ENCODE measurements at regions not wholly inside any gene's neighbourhood (a gene's known extent, or its start where the extent isn't known, plus 50 kb on each side); places are given as distances from the start of the nearest gene placed in this dataset.

DNA sequence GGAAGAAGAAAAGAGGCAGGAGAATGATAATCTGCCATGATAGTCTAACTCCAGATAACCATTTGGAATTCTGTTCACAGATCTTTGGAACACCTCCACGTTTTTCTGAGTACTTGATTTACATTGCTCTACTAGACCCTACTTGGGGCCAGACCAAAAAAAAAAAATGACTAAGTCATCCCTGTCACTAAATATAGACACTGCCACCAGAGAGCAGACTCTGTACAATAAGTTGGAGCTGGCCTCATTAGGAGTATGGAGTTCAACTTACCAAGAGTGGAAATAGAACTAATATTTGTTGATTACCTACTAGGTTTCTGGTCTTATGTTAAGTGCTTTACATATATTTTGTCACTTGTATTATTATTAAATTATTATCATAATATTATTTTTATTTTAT lies 80.9 kb upstream of the ZNF800 start:
- TF ChIP-seq, protein P1, sequence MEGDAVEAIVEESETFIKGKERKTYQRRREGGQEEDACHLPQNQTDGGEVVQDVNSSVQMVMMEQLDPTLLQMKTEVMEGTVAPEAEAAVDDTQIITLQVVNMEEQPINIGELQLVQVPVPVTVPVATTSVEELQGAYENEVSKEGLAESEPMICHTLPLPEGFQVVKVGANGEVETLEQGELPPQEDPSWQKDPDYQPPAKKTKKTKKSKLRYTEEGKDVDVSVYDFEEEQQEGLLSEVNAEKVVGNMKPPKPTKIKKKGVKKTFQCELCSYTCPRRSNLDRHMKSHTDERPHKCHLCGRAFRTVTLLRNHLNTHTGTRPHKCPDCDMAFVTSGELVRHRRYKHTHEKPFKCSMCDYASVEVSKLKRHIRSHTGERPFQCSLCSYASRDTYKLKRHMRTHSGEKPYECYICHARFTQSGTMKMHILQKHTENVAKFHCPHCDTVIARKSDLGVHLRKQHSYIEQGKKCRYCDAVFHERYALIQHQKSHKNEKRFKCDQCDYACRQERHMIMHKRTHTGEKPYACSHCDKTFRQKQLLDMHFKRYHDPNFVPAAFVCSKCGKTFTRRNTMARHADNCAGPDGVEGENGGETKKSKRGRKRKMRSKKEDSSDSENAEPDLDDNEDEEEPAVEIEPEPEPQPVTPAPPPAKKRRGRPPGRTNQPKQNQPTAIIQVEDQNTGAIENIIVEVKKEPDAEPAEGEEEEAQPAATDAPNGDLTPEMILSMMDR (optimal IDR thresholded peaks at IDR 0.05 in 1 of 3, IDR thresholded peaks at IDR 0.05 in 1 of 3, conservative IDR thresholded peaks at IDR 0.05 in 1 of 3; ENCODE audit: extremely low read depth in 1 of 3, insufficient read depth in 2 of 3, low read length in 3 of 3), result no peak
- no peak for TF ChIP-seq EZH2 (IDR thresholded peaks at IDR 0.05; ENCODE audit: low read length)
